NCI-H510A (cell line): ENCODE measurements at regions not wholly inside any gene's neighbourhood (a gene's known extent, or its start where the extent isn't known, plus 50 kb on each side); places are given as distances from the start of the nearest gene placed in this dataset.
"Not testable (repeated sequence)": the region's sequence is repeated elsewhere in the genome, so short reads cannot be mapped to it uniquely, and the experiment has no call there.

Source experiments
- DNase-seq: peaks from one replicate; lab custom pipeline; 2025; lab: John Stamatoyannopoulos, UW

DNA sequence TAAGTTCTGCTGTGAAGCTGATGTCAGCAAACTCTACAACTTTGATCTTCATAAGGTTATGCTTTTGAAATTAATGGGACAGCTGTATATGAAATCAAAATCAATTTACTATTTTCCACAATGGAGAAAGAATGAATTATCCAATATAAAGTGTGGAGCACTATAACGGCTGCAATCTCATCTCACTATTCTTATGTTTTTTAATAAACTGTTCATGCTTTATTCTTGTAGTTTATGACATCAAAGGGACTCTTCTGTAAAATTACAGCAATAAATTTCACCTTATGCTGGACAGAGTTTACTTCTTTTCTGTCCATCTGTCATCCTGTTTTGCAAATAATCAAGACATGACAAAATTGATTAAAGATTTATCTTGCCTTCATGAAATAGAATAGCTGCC is 192.5 kb downstream of the TECRL start:
- DNase-seq: no peak

DNA sequence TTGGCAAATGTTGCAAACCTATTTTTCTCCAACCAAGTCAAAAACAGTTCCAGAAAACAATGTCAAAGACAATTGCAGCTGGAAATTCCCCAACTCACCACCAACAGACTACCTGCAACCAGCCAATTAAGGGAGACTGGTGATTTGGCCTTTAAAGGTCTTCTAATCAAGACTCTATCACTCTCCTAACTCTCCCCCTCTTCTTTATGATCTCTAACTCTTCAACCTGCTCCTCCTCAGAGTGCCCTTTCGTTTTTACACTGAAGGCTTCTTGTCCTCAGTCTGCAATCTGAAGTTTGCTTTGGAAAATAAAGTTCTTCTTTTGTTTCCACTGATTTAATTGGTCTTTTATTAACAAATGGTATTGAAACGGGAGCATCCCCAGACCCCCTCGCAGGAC is 203.9 kb downstream of the TECRL start:
- DNase-seq: no peak

DNA sequence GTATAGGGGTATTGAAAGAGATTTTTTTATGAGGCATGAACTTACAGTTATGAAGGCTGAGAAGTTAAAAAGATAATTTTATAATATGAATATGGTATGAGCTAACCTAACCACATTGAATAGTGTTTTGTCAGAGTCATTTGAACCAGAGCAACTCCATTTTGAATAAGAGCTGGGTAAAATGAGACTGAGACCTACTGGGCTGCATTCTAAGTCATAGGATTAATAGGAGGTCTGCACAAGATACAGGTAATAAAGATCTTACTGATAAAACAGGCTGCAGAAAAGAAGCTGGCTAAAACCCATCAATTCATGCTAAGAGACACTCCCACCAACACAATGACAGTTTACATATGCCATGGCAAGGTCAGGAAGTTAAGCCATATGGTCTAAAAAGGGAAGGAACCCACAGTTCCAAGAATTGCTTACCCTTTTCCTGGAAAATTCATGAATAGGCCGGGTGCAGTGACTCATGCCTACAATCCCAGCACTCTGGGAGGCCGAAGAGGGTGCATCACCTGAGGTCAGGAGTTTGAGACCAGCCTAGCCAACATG is 209.2 kb downstream of the TECRL start:
- no peak for DNase-seq

DNA sequence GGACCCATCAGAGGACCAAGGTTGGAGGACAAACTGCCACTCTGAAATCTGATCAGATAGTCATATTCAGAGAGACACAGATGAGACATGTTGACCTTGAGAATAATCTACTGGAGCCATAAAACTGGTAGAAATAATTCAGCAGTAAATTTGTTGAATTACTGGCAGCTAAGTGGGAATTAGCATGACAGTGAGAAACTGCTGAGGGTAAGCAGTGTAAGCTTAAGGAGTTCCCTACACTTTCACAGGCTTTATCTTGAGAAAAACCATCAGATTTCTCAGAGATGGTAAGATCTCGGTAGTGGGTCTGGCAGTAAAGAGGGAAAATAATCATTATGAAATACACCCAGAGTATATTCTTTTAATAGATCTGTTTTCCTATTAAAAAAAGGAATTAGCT is 213.7 kb downstream of the TECRL start:
- DNase-seq: no peak

DNA sequence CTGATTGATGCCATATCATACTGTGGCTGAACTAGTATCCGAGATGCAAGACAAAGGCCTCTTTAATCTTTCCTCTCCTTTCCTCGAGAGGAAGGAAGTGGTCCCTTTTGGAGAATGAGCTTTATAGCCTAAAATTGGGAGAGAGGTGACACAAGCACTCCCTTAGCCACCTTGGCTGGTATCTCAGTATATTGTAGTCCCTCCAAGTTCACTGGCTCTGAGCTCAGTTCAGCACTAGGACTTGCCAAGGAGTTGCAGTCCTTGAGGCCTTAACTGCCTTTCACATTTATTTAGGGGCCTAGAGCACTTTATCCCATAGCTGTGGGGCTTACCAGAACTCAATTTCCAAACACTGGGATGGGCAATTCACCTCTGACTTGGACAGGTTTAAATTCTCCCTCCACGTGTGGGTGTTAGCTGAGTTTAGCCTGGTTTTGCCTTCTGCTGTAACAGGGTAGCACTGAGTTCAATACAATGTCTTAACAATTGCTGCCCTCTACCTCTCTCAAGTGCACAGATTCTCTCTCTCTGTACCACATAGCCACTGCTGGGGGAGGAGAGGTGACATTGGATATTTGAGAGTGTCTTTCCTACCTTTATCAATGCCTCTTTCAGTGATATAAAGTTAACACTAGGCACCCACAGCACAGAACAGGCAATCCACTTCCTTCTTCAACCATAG is 216.4 kb downstream of the TECRL start:
- no peak for DNase-seq

DNA sequence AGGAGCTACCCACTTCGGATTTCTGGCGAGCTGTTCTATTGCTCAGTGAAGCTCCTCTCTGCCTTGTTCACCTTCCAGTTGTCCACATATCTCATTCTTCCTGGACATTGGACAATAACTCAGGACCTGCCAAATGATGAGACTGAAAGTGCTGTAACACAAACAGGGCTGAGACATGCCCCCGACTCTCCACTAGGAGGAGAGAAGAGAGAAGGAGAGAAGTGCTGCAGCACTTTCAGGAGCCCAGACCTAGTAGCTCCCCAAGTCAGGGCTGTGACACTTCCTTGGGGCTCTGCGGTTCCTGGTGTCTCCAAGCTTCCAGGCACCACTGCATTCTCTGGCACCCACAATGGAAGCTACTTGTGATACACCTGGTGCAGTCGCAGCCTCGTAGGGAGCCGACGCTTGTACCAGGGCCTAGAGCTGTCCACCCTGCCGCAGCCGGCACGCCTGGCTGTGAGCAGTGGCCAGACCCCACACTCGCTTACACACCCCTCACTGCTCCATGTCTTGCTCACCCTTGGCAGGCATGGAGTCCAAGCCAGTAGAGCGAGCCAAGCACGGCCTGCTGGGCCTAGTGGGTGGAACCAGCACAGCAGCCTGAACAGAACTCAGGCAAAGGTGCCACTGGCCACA is 234.9 kb downstream of the TECRL start:
- no peak for DNase-seq

DNA sequence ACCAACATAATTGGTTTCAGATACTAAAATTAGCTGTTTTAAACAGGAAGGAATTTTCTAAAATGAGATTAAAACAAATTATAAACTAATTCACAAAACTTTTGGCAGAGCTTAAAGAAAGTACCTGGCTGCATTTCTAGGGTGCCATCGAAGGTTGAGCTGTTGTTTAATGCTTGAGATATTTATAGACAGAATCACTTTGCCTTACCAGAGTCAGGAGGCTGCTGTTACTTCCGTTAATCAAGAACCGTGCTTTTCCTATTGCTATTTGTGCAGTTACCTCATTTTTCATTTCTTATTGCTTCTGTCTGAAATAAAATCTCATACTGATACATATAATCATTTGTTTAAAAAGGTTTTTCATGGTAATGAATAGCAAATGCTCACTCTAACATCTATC is 242.9 kb downstream of the TECRL start:
- DNase-seq: no peak

DNA sequence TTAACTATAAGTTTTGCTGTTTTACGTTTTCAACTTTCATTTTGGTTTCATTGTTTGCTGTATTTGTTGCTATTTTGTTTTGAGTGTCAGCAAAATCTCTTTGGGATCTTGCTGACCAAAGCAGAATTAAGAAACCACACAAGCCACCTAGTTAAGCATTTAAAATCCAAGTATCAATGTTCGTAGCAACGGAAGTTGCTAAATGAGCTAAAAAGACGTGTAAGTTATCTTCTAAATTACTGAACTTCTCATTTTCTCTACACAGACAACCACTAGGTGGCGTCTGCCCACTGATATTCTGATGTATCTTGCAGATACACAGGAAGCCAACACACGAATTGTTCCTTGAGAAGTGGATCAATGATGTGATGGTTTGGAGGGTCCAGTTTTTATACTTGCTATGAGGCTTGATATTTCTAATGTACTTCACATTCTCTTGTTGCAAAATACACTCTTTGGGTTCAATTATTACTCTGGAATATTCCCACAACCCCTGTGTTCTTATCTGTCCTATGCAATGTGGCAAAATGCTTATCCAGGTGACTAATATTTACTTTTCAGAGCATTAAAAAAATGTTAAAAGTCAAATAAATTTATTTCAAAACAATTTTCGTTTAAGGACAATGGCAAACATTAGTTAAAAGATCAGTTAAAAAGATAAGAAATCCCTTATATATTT is 250.5 kb downstream of the TECRL start:
- DNase-seq: peak; percentile 14

DNA sequence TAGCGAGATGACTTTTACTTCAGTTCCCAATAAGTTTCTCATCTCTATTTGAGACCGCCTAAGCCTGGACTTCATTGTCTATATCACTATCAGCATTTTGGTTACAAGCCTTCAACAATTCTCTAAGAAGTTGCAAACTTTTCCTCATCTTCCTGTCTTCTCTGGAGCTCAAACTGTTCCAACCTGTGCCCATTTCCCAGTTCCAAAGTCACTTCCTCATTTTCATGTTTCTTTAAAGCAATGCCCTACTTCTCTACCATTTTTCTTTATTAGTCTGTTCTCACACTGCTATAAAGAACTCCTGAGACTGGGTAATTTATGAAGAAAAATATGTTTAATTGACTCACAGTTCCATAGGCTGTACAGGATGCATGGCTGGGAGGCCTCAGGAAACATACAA is 251.9 kb downstream of the TECRL start:
- no peak for DNase-seq

DNA sequence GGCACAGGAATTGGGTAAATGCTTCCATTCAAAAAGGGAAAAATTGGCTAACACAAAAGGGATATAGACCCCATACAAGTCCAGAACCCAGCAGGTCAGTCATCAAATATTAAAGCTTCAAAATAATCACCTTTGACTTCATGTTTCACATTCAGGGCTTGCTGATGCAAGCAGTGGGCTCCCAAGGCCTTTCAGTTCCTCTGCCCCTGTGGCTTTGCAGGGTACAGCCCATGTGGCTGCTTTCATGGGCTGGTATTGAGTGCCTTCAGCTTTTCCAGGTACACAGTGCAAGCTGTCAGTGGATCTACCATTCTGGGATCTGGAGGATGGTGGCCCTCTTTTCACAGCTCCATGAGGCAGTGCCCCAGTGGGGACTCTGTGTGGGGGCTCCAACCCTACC is 253.0 kb downstream of the TECRL start:
- DNase-seq: no peak

DNA sequence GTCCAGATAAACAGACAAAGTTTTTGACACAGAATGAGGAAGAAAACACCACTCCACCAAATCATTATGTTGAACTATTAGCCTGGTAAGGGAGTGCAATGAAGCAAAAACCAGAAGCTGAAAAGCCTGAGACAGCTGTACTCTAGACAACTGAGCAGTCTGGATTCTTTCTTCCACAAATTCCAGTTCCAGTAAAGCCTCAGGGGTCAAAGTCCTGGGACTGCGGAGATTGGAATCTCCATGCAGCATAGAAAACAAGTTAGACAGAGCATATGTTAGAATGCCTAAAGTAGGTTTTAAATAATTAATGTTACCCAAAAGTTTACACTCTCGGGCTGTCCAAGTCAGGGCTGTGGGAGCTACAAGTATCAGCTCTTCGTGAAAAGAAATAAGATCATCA is 263.2 kb downstream of the TECRL start:
- DNase-seq: no peak

DNA sequence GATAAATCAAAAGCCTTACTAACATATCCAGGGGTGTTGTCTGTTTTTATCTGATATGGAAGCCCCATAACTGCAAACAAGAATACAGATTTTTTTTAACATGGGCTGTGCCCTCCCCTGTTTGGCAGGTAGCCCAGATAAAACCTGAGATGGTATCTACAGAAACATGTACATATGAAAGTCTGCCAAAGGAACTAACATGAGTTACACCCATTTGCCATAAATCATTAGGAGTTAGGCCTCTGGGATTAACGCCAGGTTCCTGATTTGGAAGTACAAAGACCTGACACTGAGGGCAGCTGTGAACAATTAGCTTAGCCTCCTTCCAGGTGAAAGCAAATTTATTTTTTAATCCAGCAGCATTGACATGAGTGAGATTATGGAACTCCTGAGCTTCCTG is 264.3 kb downstream of the TECRL start:
- no peak for DNase-seq

DNA sequence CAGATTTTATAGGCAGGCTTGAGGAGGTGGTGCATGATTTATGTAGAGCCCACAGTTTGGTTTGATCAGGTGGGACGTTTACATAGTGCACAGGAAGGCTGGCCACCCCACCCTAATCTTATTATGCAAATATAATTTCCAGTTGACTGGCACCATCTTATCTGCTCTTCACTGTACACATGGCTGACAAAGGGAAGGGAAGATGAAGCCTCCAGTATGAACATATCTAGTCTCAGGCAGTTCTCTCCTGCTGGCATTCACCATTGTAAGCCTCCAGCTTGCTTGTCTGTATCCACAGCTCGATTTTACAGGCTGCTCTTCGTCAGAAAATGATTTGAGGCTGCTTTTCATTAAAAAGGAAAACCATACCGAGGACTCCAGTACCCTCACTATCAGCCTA is 278.3 kb downstream of the TECRL start:
- no peak for DNase-seq

DNA sequence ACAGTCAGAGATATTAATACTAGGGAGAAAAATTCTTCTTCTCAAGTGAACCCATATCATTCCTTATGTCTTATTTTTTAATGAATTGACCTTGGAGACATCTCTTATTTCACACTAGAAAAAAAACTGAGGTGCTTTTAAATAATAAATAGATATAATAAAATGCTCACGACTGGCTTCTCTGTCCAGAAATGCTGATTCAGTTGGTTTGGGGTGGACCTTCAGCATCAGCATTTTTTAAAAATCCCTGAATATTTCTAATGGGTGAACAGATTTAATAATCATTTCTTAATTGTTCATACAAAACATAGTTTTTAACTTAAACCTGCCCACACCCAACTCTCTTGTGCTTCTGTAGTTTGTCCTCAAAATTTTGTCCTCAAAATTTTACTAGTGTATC is 283.9 kb downstream of the TECRL start:
- no peak for DNase-seq

DNA sequence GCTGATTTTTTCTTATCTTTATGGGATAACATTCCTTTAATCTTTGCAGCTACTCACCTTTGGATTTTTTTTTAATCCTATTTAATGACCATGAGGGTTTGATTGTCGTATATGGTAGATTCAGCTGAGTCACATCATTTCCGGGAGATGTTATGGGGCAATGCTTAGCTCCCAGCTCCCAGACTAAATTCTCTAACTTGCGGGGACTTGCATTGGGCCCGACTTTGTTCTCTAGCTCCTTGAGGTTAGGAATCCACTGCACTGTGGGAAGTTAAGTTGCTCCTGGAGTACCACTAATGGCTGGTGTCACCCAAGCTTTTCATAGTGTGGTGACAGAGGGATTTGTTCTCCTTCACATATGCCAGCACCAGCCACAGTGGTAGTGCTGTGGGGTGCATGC is 287.4 kb downstream of the TECRL start:
- no peak for DNase-seq

DNA sequence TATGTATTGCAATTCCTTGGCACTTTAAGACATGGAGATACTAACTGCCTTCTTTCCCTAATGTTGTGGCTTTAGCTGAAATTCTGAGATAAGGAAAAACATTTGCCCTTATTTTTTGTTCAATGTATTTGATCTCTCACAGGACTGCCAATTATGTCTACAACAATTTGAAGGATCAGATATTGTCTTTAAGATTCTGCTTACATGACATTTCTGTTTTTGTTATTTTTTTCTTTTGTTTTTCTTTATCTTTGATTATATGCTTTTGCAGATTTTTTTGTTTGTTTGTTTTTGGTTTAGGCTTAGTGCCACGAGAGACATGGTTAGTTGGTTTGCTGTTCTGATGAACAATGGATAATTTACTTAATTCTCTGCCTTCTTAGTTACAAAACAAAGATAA is 303.3 kb downstream of the TECRL start:
- no peak for DNase-seq

DNA sequence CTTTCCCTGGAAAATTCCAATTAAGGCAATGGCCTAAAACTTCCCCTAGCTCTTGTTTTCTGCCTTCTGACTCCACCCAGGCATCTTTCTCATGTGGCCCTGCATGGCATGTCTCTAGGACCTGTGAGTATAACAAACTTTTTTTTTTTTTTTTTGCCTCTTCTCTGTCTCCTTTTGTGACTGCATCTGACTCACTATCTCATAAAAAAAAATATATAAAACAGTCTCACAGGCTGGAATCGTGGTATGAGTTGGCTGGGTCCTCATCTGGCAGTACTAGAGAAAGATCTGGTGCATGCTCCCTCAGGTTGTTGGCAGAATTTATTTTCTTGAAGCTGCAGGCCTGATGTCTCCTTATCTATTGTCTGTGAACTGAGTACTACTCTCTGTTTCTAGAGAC is 313.9 kb downstream of the TECRL start:
- DNase-seq: no peak

DNA sequence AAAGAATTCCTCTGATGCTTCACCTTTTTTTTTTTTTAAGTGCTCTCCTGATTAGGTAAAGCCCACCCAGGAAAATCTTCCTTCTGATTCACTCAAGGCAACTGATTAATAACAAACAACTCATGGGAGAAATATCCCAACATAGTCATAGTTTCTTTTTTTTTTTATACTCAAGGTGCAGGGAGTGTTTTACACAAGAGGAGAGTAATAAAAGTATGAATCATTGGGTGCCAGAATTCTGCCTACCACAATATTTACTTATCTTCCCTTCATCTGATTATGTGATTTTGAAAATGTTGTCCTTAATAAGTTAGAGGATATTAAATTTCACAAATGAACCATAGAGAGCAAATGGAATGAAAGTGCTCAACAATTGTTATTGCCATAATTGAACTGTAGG is 329.9 kb downstream of the TECRL start:
- DNase-seq: no peak

DNA sequence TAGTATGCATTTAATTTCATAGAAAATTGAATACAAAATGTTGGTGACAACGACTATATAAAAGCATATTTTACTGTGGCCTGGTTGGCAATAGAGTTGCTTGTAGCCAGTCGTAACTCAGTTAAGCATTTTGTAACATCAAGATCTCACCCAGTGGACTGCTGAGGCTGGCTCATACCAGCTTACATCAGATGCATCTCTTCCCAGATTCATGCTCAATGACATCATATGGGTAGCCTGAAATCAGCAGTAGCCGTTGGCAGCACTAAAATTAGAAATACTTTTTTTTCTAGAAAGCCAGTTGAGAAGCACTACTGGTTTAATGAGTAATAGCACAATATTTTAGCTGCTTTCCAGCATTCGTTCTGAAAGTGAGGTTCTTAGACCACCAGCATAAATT is 341.2 kb downstream of the TECRL start:
- no peak for DNase-seq

DNA sequence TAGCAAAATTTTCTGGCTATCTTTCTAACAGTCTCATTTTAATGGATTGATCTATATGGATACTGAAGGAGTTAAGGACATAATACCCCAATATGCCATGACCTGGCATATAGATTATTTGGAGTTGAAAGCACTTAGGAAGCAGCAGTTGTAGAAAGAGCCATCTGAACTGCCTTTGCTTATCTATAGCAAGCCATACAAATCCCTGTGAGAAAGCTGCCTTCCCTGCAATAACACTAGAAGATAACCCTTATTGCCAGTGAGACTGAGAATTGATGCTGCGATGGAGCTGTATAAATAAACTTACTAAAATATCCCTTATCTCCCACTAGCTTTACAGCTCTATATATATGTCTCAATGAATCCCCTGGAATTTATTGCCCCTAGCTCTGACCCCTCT is 346.3 kb downstream of the TECRL start:
- DNase-seq: no peak

DNA sequence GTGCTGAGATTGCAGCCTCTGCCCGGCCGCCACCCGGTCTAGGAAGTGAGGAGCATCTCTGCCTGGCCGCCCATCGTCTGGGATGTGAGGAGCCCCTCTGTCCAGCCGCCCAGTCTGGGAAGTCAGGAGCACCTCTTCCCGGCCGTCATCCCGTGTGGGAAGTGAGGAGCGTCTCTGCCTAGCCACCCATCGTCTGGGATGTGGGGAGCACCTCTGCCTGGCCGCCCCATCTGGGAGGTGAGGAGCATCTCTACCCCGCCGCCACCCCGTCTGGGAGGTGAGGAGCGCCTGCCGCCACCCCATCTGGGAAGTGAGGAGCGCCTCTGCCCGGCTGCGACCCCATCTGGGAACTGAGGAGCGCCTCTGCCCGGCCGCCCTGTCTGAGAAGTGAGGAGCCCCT is 372.2 kb downstream of the TECRL start:
- DNase-seq: not testable (repeated sequence)

DNA sequence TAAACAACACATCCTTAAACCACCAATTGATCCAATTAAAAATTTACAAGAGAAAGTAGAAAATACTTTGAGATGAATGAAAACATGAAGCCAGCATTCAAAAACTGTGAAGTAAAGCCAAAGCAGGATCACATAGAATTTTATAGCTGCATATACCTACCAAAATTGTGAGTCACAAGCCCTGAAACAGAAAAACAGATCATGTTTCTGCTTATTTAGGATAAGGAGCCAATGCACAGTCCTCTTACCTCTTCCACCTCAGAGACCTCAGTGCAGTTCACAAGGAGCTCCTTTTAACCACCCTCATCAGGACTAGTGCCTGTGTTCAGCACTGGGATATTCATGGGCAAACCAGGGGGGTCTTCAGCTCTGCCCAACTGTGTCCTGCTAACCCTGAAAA is 386.7 kb downstream of the TECRL start:
- no peak for DNase-seq

DNA sequence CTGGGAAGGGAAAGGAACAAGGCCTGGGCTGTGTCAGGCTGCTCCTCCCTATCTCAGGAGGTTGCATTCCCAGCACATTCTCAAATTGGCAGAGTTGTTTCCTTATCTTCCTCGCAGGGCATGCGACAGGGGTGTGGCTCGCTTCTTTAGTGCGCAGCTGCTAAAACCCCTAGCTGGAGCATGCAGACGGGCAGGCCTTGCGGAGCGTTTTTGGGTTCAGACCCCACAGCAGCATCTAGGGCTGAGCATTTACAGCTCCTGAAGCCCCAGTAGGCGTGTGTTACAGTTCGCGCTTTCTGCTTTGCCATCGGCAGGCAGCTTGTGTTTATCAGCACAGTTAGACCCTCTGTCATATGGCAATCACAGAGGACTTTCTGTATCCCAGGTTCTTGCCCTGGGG is 392.4 kb downstream of the TECRL start:
- no peak for DNase-seq
